ENCODE measurements at regions not wholly inside any gene's neighbourhood (a gene's known extent, or its start where the extent isn't known, plus 50 kb on each side); places are given as distances from the start of the nearest gene placed in this dataset.
A peak's percentile ranks its signal among the peaks of the same experiment; 100 is the strongest.

- Histone ChIP-seq H3K9me3 (replicated peaks; ENCODE audit: control insufficient read depth, insufficient read depth, low read depth, low read length) (no peaks in the 10 kb centered on the region; the same call in 1 of the 2 replicates), H3K4me3 (no peak overlapping the region), H3K4me2 (ENCODE audit: insufficient read depth, low read length) (peak overlapping the region; percentile 21), H2AFZ (ENCODE audit: low read depth, low read length) (peak overlapping the region; percentile 23), H3K4me1 (replicated peaks in 1 of 2; ENCODE audit: control insufficient read depth in 2 of 2, insufficient read depth in 2 of 2, low read length in 2 of 2) (peaks cover 21 to 60% of the 10 kb centered on the region in 2 experiments), H3K27me3 (ENCODE audit: control insufficient read depth in 2 of 2, insufficient read depth in 2 of 2, low read length in 2 of 2) (no peaks in the 10 kb centered on the region), H3K36me3 (ENCODE audit: control insufficient read depth, insufficient read depth, low read length) (no peaks in the 10 kb centered on the region), H3K27ac (ENCODE audit: extremely low read depth, low read depth, low read length) (peak overlapping the region; percentile 3; the same call in 2 of the 3 replicates), H4K20me1 (replicated peaks; ENCODE audit: control insufficient read depth, insufficient read depth, low read length) (no peaks in the 10 kb centered on the region), H3K9me1 (ENCODE audit: control insufficient read depth, insufficient read depth, low read length) (no peaks in the 10 kb centered on the region), H3K9ac (ENCODE audit: insufficient read depth in 1 of 2, low read depth in 2 of 2, low read length in 2 of 2) (no peak overlapping the region; a peak in 1 of 4 replicates), H3K79me2 (ENCODE audit: control insufficient read depth, insufficient read depth, low read length) (no peaks in the 10 kb centered on the region)
- ATAC-seq (peak; percentile 21), FAIRE-seq (peak; percentile 6), DNase-seq (ENCODE audit: extremely low read depth in 1 of 4, low spot score in 3 of 4) (peak in 2 of 4 experiments; percentile 28 to 62)
- ChIA-PET CTCF (ENCODE audit: low intra/inter-chr PET ratio) (no interaction called here), POLR2A (interaction anchor here (0.6 to 1.9 kb wide), 3 partner anchors 11 to 50 kb away, joined by 3 to 7 read pairs (median 4); no protein-coding TSS in a partner anchor)
- no TSS peak for BruUV-seq (replicated peaks)
- WGBS (ENCODE audit: insufficient coverage, low coverage, missing lambda C conversion rate), result 24% methylated on average over 9 of the region's 9 CpGs
- in situ Hi-C loops (cut with MboI) (no loop called here), intact Hi-C loops (cut with micrococcal nuclease) (no loop called here)
- TF ChIP-seq DIDO1 (tag; IDR thresholded peaks at IDR 0.05; ENCODE audit: low read depth) (0 out of 2 replicates have a peak, but pooled peaks have one; percentile 30), HNRNPUL1 (IDR thresholded peaks at IDR 0.05; ENCODE audit: low read length) (no peak), PCBP2 (IDR thresholded peaks at IDR 0.05; ENCODE audit: low read depth, low read length, poor library complexity, severe bottlenecking) (no peak), ARID1B (IDR thresholded peaks at IDR 0.05) (peak; percentile 82), OTX1 (CRISPR knock-in tag; IDR thresholded peaks at IDR 0.05) (no peak), RBM14 (IDR thresholded peaks at IDR 0.05; ENCODE audit: borderline replicate concordance, insufficient read depth, low read depth, low read length) (no peak), HDAC1 (IDR thresholded peaks at IDR 0.05) (0 out of 4 replicates have a peak, but pooled peaks of 1 of the 2 experiments have one; percentile 42), TCF7 (IDR thresholded peaks at IDR 0.05; ENCODE audit: borderline replicate concordance) (no peak), AFF1 (IDR thresholded peaks at IDR 0.05; ENCODE audit: low read depth in 1 of 2, partially characterized antibody in 2 of 2) (peak in 1 of 2 experiments; percentile 15), CEBPB (tag; IDR thresholded peaks at IDR 0.05) (peak; percentile 93), BRD9 (IDR thresholded peaks at IDR 0.05; ENCODE audit: low read depth, partially characterized antibody) (peak; percentile 18), ZFPM2 (CRISPR knock-in tag; IDR thresholded peaks at IDR 0.05) (peak; percentile 60; the same call in 1 of the 2 replicates), ZNF740 (CRISPR knock-in tag; IDR thresholded peaks at IDR 0.05) (no peak), ZNF740 (tag; IDR thresholded peaks at IDR 0.05) (peak in 1 of 2 experiments; percentile 28; a peak in 1 of 4 replicates), RFX1 (IDR thresholded peaks at IDR 0.05) (peak; percentile 57), GATA2 (CRISPR knock-in tag; IDR thresholded peaks at IDR 0.05) (peak; percentile 68)
These were observed 188.0 kb upstream of the TAB2 start for GRCh38 chr6:149129371-149130077.
